ENCODE measurements at regions not wholly inside any gene's neighbourhood (a gene's known extent, or its start where the extent isn't known, plus 50 kb on each side); places are given as distances from the start of the nearest gene placed in this dataset.

- Histone ChIP-seq H3K4me1 (no peaks in the 10 kb centered on the region), H3K9me3 (no peaks in the 10 kb centered on the region), H3K27me3 (no peaks in the 10 kb centered on the region), H3K27ac (no peak overlapping the region), H3K36me3 (no peaks in the 10 kb centered on the region), H3K4me3 (no peak overlapping the region)
- no peak for ATAC-seq
- no peak for TF ChIP-seq CTCF (IDR thresholded peaks at IDR 0.05)
- no peak for FAIRE-seq
- WGBS, 2 donors: 52 to 70% methylated on average over 6 of the region's 6 CpGs
- DNase-seq: no peak
- intact Hi-C loops (cut with DNase I): no loop called here
These were observed 1198.2 kb upstream of the AUTS2 start for GRCh38 chr7:68399991-68400590.

- ATAC-seq: no peak
- intact Hi-C loops (cut with DNase I): no loop called here
- Histone ChIP-seq H3K4me1 (no peaks in the 10 kb centered on the region), H3K27me3 (no peaks in the 10 kb centered on the region), H3K36me3 (no peaks in the 10 kb centered on the region), H3K27ac (no peak overlapping the region), H3K9me3 (no peaks in the 10 kb centered on the region), H3K4me3 (no peak overlapping the region)
- WGBS, 2 donors: 55 to 68% methylated on average over 3 of the region's 3 CpGs
- no peak for TF ChIP-seq CTCF (IDR thresholded peaks at IDR 0.05)
- FAIRE-seq: no peak
- DNase-seq: no peak
These were observed 1197.5 kb upstream of the AUTS2 start for GRCh38 chr7:68400783-68401182.

GRCh38 chr7:68401313-68401712 is 1197.0 kb upstream of the AUTS2 start:
- WGBS, 2 donors: 57 to 71% methylated on average over 2 of the region's 2 CpGs

GRCh38 chr7:68406480-68406879 is 1191.8 kb upstream of the AUTS2 start:
- intact Hi-C loops (cut with DNase I): no loop called here
- Histone ChIP-seq H3K36me3 (no peaks in the 10 kb centered on the region), H3K4me3 (no peak overlapping the region), H3K27me3 (no peaks in the 10 kb centered on the region), H3K27ac (no peak overlapping the region), H3K4me1 (no peaks in the 10 kb centered on the region), H3K9me3 (no peaks in the 10 kb centered on the region)
- TF ChIP-seq CTCF (IDR thresholded peaks at IDR 0.05): no peak
- ATAC-seq (no peak), FAIRE-seq (no peak), DNase-seq (no peak)
- 57 to 70% methylated on average over 4 of the region's 4 CpGs for WGBS, 2 donors

More at GRCh38 chr7:68401313-68401712, 1197.0 kb upstream of the AUTS2 start:
- FAIRE-seq: no peak
- H3K27ac ChIP-seq: no peak overlapping the region
- TF ChIP-seq CTCF (IDR thresholded peaks at IDR 0.05): no peak
- no peaks in the 10 kb centered on the region for H3K9me3 ChIP-seq
- no peak overlapping the region for H3K4me3 ChIP-seq
- intact Hi-C loops (cut with DNase I): no loop called here
- no peak for DNase-seq
- H3K36me3 ChIP-seq: no peaks in the 10 kb centered on the region
- no peaks in the 10 kb centered on the region for H3K4me1 ChIP-seq
- no peaks in the 10 kb centered on the region for H3K27me3 ChIP-seq
- ATAC-seq: no peak

- intact Hi-C loops (cut with DNase I): no loop called here
- FAIRE-seq (no peak), ATAC-seq (no peak), DNase-seq (no peak)
- no peak for TF ChIP-seq CTCF (IDR thresholded peaks at IDR 0.05)
- Histone ChIP-seq H3K36me3 (no peaks in the 10 kb centered on the region), H3K4me3 (no peak overlapping the region), H3K27me3 (no peaks in the 10 kb centered on the region), H3K27ac (no peak overlapping the region), H3K4me1 (no peaks in the 10 kb centered on the region), H3K9me3 (no peaks in the 10 kb centered on the region)
These were observed 1190.8 kb upstream of the AUTS2 start for GRCh38 chr7:68407460-68407859.

Data from pancreas (tissue), 10 donors.